ENCODE measurements at regions not wholly inside any gene's neighbourhood (a gene's known extent, or its start where the extent isn't known, plus 50 kb on each side); places are given as distances from the start of the nearest gene placed in this dataset.

DNA sequence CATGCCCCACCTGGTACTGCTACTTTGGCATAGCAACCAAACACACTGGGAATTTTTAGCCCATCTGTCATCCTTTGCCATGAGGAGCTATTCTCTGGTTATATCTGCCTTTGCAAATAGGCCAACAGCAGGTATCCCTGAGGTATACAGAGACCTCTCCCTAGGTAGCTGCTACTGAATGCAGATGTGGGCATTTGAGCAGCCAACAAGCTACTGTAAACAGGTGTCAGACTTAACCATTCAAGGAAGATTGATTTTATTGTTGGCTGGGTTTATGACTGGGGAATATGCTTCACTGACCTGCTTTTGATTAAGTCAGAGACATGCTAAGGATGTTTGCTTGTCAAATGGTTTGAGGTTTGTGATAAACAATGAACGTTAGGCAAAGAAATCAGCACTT is 183.2 kb downstream of the OXSM start (continued):
- no peak for TF ChIP-seq E2F6 (IDR thresholded peaks at IDR 0.05)
- no peak for TF ChIP-seq BCL11A (IDR thresholded peaks at IDR 0.05; ENCODE audit: low read depth in 2 of 2, low read length in 2 of 2)
